HG02642 (cell line): ENCODE measurements at regions not wholly inside any gene's neighbourhood (a gene's known extent, or its start where the extent isn't known, plus 50 kb on each side); places are given as distances from the start of the nearest gene placed in this dataset.

Experiments
- ATAC-seq: cut with Tn5 transposase; IDR thresholded peaks from one replicate; pipeline ENCODE4 v1.9.1; 2021; ENCODE audit warnings: mild to moderate bottlenecking; ENCODE audit not compliant: unreplicated experiment, poor library complexity

DNA sequence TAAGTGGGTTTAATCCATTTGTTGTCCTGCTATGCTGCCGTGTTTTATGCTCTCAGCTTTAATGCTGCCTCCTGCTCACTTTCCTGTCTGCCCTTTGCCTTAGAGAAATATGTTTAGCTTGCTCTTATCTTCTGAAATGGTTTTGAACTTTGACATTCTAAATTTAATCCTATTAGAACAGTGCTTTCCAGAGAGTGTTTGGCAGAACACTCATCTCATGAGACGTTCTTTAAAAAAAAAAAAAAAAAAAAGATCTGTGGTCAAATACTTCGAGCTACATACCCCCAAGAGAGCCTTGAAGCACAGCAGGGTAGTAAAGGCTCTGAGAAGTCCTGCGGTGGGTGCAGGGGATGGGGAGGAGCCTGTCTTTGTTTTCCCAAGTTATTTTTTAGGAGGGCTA lies 161.3 kb downstream of the SPP2 start:
- ATAC-seq = no peak

DNA sequence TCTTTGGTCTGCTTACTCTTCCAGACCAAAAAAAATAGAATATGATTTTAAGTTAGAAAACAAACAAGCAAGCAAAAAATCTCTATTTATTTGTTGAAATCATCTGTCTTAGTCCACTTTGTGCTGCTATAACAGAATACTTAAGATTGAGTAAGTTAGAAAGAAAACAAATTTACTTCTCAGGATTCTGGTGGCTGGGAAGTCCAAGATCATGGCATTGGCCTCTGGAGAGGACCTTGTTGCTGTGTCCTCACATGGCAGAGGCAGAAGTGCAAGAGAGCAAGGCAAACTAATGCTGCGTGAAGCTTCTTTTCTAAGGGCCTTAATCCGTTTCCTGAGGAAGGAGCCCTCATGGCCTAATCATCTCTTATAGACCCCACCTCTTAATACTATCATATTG lies 156.2 kb downstream of the SPP2 start:
- no peak for ATAC-seq

DNA sequence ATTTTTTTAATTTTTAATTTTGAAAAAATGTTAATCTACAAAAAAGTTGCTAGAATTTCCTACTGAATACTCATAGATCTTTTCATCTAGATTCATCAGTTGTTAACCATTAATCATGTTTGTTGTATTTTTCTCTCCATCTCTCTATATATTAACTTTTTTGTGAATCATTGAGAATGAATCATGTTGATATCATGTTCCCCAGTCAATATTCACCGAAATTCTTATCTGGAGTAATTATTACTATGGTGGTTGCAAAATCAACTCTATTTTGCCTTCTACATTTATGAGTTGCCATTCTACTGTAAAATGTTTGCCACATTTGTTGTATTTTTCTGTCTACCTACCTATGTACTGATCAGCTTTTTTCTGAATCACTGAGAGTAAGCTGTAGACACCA lies 154.0 kb downstream of the SPP2 start:
- no peak for ATAC-seq

DNA sequence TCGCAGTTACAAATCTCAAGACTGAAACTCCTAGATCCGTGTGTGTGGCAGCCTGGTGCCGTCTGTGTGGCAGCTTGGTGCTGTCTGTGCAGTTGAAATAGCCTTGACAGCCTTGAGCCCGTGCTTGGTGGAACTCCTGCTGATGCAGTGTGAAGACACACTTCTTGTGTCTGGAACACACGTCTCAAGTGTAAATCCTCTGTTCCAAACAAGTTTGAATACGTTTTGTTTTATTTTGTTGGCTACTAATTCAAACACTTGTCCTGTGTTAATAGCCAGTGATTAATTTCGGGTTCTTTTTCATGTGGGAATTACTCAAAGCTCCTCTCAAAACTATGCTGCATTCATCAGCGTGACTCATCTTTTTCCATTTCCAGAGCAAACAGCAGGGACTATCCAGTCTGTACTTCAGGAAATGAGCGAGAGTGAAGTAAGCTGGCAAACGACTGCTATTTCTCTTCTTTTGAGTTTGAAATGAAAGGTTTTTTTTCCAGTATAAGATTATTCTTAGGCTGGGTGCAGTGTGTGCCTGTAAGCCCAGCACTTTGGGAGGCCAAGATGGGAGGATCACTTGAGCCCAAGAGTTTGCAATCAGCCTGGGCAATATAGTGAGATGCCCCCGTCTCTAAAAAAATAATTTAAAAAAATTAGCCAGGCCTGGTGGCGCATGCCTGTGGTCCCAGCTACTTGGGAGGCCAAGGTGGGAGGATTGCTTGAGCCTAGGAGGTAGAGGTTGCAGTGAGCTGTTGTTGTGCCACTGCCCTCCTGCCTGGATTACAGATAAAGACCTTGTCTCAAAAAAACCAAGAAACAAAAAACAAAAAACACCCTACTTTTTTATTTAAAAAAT lies 152.9 kb downstream of the SPP2 start:
- no peak for ATAC-seq

DNA sequence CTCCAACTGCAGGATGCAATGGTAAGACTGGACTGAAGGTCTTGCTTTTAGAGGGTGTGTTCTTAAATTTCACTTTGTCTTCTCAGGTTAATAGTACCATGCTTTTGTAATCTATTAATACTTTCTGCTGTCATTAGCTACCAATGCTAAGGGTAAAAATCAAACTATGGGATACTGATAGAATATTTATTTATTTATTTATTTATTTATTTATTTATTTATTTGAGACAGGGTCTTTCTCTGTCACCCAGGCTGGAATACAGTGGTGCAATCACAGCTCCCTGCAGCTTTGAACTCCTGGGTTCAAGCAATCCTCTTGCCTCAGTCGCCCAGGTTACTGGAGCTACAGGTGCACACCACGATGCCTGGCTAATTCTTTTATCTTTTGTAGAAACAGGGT lies 152.1 kb downstream of the SPP2 start:
- ATAC-seq = no peak

DNA sequence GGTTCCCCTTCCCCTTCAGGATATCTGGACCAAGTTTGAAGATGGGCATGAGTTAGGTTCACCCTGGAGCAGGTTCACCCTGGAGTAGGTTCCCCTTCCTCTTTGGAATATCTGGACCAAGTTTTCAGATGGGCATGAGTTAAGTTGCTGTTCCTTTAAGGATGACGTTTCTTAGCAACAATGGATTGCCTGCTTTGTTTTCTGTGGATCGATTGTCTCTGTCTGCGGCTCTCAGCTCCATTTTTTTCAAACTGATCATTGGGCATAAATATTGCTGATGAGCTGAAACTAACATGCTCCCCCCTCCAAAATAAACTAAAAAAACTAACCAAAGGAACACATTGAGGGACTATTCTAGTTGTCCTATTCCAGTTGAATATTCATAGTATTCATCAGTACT lies 149.5 kb downstream of the SPP2 start:
- ATAC-seq = no peak

DNA sequence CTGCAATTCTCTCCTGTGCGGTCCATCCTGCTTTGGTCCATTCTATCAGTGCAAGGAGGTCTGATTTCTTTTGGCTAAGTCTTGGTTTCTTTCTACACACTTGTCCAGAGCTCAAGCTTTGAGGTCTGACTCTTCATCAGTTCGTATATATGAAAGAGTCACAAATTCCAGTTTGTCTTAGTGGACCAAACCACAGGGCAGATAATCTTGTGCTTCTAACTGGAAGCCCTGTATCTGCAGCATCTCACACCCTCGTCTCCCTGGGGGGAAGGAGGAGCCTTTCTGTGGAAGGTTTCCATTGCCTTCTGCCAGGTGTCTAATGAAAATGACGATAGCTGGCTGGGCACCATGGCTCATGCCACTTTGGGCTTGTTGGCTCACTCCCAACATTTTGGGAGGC lies 148.5 kb downstream of the SPP2 start:
- no peak for ATAC-seq

DNA sequence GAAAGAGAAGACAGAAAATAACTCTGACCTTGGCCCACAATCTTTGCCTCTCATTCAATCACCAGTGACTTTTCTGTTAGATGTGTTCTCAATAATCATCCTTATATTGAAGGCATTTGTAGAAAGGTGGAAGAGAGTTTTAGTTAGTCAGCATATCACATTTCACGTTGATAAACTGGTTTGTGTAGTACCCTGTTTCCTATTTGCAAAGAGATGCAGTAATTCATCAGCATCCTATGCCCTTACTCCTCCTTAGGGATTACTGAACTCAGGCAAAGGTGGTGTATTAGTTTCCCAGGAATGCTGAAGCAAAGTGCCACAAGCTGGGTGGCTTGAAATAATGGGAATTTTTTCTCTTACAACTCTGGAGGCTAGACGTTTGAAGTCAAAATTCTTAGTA lies 145.0 kb downstream of the SPP2 start:
- ATAC-seq = no peak

DNA sequence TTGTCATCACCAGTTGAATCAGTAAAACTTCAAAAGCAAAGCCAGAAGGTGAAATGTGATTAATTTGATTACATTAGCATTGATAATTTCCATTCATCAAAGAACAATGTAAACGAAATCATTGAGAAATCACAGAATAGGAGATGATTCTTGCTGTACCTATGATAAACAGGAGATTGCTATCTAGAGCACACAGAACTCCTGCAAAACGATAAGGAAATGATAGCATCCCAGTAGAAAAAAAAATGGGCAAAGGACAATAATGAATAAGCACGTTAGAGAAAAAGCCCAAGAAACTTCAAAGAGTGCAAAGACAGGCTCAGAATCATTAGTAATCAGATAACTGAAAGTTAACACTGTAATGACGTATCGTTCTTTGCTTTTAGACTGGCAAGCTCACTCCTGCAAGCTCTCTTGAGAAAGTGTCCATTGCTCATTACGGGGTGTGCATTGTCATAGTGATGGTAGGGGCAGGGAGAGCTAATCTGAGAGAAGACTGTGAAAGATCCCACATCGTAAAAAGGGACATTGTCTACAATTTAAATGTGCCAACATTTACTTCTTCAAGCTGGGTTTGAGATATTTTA lies 143.6 kb downstream of the SPP2 start:
- ATAC-seq = no peak

DNA sequence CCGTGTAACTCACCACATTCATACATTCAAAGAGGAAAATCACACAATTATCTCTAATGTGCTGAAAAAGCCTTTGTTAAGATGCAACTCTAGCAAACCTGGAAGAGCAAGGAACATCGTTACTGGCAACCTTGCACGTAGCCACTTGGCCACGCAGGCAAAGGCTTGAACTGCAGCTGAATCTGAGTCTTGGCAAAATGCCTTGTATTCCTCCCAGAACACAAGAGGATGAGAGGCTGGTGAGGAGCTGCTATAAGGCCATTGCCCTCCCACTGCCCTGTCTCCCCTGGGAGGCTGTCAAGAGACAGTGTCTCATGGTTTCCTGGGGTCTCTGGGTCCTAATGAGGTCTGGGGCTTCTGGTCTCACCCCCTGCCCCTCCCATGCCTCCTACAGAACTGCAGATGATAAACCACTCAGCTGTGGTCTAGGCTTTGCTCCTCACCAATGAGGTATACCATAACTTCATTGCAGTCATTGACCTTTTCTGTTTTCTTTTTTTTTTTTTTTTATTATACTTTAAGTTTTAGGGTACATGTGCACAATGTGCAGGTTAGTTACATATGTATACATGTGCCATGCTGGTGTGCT lies 141.4 kb downstream of the SPP2 start:
- ATAC-seq = no peak

DNA sequence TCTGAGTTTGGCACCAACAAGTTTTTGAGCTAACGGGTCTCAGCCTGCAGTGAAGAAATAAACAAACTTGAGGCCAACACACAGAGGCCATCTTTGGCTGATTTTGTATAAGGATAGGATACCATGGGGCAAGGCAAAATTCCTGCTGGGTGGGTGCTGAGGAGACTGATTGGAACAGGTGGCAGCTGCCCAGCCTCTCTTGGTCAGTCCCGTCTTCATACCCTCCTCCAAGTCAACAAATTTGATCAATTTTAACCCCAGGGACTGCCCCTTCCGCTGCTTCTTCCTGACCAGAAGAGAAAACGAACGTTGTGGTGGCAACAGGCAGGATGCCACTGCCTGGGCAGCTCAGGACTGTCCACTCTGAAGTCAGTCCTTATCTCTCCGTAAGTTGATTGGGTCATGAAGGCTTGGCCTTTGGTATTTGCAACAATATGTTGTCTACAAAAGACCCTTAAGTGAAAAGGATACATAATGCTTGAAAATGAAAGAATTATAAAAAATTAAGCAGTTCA lies 139.3 kb downstream of the SPP2 start:
- no peak for ATAC-seq

DNA sequence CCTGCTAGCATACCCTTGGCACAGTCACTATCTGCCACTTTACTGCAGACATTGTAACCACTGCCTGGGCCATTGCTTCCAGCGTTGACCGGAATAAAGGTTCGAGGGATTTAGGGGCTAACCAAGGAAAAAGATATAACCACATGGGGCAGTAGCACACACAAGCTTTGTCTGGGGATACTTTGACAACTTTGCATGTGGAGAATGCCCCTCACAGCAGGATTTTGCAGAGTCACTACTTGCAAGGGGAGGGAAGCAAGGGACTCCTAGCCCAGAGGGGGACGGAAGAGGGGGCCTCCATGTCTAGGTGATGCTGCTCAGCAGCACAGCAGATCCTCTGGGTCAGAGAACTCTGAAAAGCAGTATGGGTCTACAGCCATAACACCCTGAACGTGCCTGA lies 138.7 kb downstream of the SPP2 start:
- no peak for ATAC-seq

DNA sequence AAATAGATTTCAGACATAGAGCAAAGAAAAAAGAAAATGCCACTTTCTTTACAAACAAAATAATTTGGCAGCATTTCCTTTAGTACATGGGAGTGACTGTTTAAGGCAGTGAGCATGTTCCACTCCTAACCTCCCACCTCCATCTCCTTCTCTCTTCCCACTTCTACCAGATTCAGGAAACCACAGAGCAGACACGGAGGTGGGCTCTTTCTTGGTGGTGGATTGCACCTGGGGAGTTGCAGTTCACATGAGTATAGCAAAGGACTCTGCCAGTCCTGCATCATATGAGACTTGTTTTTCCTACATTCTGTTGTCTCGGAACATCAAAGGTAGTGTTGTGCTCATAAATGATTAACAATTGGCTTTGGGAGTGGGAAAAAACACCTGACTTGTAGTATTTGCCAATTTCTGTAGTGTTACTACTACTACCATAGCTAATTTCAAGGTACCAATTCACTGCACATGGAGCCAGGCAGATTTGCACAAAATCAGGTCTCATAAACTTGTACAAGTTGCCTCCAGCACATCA lies 137.2 kb downstream of the SPP2 start:
- no peak for ATAC-seq

DNA sequence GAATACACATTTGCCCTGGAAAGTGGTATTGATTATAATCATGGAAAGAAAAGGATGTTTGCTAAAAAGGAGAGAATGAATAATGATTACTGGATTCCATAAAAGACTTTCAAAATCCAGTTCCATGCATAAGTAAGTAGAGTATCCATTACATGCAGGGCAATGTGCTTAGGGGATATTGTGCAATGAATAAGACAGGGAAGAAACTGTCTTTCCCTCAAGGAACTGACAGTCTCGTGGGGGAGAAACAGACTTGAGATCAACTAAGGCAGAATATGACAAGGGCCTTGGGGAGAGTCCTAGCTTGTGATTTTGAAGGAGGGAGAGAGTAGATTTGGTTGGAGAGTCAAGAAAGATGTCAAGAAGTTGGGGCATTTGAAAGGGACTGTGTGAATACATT lies 130.6 kb downstream of the SPP2 start:
- no peak for ATAC-seq

DNA sequence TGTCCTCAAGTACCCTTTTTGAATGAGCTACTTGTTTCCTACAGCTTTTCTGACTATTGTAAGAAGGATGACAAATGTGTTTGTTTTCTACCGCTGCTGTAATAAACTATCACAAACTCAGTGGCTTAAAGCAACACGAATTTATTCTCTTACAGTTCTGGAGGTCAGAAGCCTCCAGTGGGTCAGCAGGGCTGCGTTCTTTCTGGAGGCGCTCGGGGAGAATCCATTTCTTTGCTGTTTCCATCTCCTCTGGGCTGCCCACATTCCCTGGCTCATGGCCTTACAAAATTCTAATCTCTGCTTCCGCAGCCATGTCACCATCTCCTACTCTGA lies 128.5 kb downstream of the SPP2 start:
- ATAC-seq = no peak

DNA sequence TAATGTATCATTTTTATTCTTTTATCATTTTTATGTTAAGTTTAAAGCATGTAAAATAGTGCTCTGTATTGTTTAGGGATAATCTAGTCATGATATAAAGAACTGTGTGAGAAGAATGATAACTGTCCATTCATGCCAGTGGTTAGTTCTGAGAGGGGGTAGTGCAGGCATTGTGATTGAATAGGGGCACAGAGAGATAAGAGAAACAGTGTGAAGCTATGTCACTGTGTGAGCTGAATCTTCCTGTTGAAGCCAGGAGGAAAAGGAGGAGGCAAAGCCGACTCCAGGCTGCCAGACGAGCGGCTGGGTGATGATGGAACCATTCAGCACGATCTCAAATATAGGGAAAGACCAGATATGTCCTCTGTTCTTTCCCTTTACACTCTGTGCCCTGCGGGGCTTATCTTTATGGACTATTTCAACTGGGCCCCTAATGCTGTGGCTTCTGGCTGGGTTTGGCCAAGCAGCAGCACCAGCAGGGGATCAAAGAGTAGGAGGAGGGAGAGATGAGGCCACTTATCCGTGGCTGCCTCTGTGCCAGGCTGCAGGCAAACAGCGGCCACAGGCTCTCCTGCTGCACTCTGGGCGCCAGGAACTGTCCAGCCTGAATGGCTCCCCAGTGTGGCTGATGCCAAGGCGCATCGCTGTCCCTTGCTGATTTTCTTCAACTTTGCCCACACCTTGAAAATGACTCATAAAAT lies 128.0 kb downstream of the SPP2 start:
- ATAC-seq = no peak

DNA sequence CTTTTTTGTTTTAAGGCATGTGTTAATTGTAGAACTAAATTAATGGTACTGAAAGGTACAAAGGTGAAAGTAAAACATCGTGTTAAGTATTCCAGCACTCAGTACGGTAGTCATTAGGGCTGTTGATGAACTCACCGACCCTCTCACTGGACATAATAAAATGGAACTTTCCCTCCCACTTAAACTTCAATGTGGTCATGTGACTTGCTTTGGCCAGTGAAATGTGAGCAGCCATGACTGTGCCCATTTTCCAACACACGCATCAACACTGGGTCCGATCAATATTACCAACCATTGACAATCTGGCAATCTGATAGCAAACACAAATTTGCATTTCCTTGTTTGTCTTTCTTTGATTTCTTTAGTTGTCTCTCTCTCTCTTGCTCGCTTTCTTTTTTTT lies 125.1 kb downstream of the SPP2 start:
- ATAC-seq = no peak

DNA sequence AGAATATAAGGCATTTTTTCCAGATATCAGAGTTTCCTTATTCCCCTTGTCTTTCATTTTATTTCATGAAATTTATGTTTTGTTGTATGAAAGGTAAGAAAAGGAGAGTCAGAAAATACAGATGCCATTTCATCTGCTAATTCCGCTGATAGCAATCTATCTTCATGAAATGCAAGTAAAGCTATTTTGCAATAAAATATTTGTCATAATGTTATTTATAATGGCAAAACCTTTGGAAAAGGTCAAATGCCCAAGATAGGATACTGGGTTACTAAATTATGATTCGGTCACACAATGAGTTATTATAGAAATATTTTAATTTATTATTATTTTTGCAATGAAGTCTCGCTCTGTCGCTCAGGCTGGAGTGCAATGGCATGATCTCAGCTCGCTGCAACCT lies 124.2 kb downstream of the SPP2 start:
- ATAC-seq = no peak

DNA sequence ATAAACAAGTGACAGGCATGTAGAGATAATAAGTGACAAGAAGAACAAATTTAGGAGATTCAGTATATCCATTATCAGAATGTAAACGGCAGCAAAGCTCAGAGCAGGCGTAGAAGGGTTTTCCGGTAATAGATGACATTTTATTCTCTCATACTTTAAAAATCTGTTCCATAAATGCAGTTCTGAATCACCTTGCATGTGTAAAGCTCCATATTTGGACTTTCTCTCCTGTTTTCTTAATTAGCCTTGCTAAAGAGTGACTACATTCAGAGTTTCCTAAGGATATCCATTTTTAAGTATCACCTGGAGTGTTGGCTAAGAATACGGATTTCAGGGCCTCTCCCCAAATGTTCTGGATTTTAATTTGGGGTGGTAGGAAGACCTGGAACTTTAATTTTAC lies 122.0 kb downstream of the SPP2 start:
- ATAC-seq = no peak

DNA sequence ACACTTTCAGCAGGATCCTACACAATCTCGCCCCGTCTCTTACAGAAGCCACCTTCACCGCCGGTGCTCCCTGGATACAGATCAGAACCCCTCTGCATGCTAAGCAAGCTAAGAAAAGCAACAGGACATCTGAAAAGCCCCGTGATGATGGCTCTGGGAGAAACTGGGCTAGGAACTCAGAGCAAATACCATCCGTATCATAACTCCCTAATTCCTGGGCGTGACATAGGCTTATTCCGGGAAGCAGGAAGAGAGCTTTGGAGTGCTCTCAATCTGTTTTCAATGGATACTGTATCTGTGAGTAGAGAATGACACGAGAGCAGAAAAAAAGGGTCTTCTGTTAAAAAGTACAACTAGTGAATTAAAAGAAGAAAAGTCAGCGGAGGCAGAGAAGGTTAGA lies 121.6 kb downstream of the SPP2 start:
- no peak for ATAC-seq

DNA sequence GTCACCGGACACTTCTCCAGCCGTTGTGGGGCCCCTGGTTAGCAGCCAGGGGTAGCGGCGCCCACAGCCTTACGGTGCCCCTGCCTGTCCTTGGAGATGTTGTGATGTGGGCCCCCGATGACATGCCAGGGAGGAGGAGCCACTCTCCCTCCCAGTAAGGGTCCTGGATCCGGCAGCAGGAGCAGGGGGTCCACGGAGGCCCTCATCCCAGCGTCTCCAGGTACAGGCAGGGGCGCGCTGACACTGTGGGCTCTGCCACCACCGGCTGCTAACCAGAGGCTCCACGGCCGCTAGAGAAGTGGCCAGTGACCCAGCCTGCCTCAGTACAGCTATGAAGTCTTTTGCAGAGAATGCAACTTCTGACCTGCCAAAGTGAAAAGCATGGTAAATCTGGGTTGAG lies 121.2 kb downstream of the SPP2 start:
- ATAC-seq = no peak
